Islet precursor cell (in vitro differentiated cells): ENCODE measurements at regions not wholly inside any gene's neighbourhood (a gene's known extent, or its start where the extent isn't known, plus 50 kb on each side); places are given as distances from the start of the nearest gene placed in this dataset.
A peak's percentile ranks its signal among the peaks of the same experiment; 100 is the strongest.

ENCODE experiments used
- DNase-seq: peaks from one replicate; pipeline ENCODE4 v3.0.0-alpha.2; 2018

GRCh38 chr13:99027661-99028425 lies 50.0 kb upstream of the DOCK9 start:
- DNase-seq, result no peak

- DNase-seq, result no peak
These were observed 51.0 kb upstream of the DOCK9 start for GRCh38 chr13:99028890-99029289.

DNA sequence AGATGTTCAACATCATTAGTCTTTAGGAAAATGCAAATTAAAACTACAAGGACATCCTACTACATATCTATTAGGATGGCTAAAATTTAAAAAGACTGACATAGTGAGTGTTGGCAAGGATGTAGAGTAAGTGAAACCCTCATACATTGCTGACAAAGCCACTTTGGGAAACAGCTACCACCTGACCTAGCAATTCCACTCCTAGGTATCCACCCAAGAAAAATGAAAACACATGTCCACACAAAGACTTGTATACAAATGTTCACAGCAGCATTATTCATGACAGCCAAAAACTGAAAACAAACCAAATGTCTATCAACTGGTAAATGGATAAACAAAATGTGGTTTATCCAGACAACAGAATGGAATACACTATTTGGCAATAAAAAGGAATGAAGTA lies 51.7 kb upstream of the DOCK9 start:
- DNase-seq, result no peak

DNA sequence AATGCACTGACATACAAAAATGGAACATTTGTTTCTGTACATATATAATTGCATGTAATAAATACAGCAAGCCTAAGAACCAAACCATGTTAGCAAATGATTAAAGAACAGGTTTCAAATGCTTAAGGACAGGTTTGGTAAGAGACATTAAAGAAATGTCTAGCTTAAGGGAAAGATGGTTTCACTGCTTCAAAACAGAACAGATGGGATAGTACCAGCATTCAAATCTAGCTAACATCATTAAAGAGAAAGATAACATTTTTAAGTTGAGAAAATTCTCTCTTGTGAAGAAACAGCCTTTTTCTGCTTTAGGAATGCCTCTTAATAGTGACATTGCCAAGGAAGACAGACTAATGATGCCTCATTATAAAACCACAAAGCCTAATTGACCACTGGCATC lies 52.5 kb upstream of the DOCK9 start:
- DNase-seq, result no peak

- no peak for DNase-seq
These were observed 54.0 kb upstream of the DOCK9 start for GRCh38 chr13:99031832-99032231.

DNA sequence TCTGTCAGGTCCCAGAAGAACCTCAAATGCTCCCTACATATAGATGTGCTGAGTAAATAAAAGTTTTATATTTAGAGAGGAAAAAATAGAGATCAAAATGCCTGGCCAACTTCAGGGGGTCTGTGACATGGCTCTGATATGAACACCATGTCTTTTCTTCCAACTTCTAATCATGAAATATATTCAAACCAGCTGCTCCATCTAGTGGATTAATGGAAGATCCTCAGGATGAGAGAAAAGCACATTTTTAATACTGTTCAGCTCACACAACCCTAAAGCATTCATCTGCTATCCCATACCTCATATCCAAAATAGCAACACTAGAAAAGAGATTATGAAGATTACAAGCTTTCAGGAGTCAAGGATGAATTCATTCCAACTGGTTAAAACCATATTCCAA lies 56.0 kb upstream of the DOCK9 start:
- no peak for DNase-seq

GRCh38 chr13:99034333-99035085 lies 56.6 kb upstream of the DOCK9 start:
- DNase-seq, result no peak

DNA sequence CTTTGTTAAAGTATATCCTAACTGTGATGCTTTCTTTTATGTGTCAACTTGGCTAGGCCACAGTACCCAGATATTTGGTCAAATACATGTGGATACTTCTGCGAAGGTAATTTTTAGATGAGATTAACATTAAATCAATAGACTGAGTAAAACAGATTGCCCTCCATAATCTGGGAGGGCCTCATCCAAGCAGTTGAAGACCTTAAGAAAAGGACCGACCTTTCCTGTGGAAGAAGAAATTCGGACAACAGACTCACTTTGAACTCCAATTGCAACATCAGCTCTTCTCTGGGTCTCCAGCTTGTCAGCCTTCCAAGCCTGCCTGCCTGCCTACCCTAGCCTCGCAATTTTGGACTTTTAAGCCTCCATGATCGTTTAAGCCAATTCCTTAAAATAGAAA lies 57.9 kb upstream of the DOCK9 start:
- no peak for DNase-seq

DNA sequence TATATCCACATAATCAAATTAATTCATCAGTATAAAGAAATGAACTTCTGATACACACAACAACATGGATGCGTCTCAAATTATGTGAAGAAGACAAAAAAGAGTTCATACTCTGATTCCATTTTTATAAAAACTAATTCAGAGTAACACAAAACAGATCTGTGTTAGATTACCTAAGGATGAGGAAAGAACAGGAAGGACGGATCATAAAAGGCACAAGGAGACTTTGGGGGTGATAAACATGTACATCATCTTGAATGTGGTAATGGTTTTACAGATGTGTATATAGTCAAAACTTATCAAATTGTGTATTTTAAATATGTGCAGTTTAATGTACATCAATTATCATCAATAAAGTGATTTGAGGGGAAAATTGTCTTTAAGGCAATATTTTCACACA lies 59.9 kb upstream of the DOCK9 start:
- DNase-seq, result no peak

GRCh38 chr13:99039718-99040280 lies 61.9 kb upstream of the DOCK9 start:
- DNase-seq, result no peak

- no peak for DNase-seq
These were observed 62.8 kb upstream of the DOCK9 start for GRCh38 chr13:99040536-99041131.

DNA sequence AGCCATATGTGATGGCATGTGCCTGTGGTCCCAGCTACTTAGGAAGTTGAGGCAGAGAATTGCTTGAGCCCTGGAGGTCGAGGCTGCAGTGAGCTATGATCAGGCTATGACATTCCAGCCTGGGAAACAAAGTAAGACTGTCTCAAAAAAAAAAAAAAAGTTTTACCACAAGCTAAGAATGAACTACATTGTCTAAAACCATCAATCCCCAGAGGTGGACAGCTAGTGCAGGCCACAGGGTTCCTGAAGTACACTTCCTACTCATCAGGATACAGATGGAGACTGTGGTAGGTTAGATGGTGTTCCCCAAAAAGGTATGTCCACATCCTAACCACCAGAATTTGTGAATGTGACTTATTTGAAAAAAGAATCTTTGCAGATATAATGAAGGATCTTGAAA lies 63.5 kb upstream of the DOCK9 start:
- DNase-seq, result no peak

- no peak for DNase-seq
These were observed 63.9 kb upstream of the DOCK9 start for GRCh38 chr13:99041788-99042187.

- DNase-seq, result no peak
These were observed 64.8 kb upstream of the DOCK9 start for GRCh38 chr13:99042521-99043250.

- no peak for DNase-seq
These were observed 66.0 kb upstream of the DOCK9 start for GRCh38 chr13:99043831-99044231.

GRCh38 chr13:99044764-99045163 lies 66.9 kb upstream of the DOCK9 start:
- no peak for DNase-seq

DNA sequence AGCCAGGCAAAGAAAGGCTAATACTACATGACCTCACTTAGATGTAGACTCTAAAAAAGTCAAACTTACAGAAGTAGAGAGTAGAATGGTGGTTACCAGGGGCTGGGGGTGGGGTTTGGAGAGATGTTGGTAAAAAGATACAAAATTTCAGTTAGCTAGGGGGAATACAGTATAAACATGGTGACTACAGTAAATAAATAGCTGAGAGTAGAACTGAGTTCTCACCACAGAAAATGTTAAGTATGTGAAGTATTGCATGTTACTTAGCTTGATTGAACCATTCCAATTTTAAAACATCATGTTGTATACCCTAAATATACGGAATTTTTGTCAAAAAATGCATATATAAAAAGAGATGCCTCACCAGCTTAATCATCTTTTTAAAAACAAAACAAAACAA lies 67.5 kb upstream of the DOCK9 start:
- no peak for DNase-seq

DNA sequence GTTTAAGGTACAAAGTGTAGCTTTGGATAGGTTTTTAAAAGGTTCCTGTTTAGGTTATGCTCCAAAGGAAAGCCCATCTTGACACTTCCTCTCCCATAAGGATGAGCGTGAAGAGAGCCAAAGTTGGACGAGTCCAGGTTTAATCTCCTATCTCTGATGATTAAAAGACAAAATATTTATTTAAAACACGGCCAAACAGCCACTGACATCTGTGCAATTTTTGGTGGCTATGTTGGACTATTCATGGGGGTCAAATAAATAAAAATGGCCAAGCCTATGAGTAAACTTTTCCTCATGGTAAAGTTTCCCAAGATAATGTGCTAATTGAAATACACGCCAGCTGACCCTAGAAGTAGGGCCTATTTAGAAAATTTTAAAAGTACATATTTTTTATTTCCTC lies 69.0 kb upstream of the DOCK9 start:
- no peak for DNase-seq

DNA sequence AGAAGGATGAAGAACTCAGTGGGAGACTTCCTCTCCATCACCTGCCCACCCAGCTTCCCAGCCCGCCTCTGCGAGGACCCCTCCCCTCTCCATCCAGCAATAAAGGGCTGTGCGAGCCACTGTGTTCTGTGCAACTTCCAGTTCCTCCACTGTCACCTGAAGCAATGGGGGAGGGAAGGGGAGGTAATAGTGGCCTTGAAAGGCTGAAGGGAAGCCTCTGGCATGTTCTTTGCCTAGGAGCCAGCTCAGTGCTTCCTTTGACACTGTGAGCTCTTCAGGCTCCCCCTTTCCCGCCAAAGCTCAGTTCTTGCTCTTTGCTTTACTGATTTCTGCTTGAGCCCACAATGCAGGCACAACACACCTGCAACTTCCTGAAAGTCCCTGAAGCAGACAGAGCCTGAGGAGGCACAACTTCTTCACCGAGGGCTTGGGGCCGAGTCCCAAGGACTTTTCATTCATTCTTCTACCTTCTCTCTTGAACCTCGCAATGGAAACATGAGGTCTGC lies 73.2 kb upstream of the DOCK9 start:
- DNase-seq, result no peak

- no peak for DNase-seq
These were observed 74.0 kb upstream of the DOCK9 start for GRCh38 chr13:99051768-99052455.

- no peak for DNase-seq
These were observed 75.9 kb upstream of the DOCK9 start for GRCh38 chr13:99053636-99054233.

- DNase-seq, result peak; percentile 66
These were observed 77.4 kb upstream of the DOCK9 start for GRCh38 chr13:99055281-99055680.
